ENCODE measurements at regions not wholly inside any gene's neighbourhood (a gene's known extent, or its start where the extent isn't known, plus 50 kb on each side); places are given as distances from the start of the nearest gene placed in this dataset.

- dilution Hi-C loops (cut with MboI; ENCODE audit: extremely low pct_ligation_motif_present, low sequenced_read_pairs), result no loop called here
- H2AFZ ChIP-seq (ENCODE audit: control insufficient read depth, low read length), result no peak overlapping the region
- H3K9me3 ChIP-seq (ENCODE audit: control insufficient read depth, low read depth, low read length), result no peaks in the 10 kb centered on the region
- no peaks in the 10 kb centered on the region for H3K36me3 ChIP-seq (ENCODE audit: control insufficient read depth in 2 of 2, extremely low read depth in 1 of 2, insufficient read depth in 2 of 2, low read length in 2 of 2)
- H3K4me2 ChIP-seq (ENCODE audit: control insufficient read depth, extremely low read depth, insufficient read depth, low read depth, low read length), result no peak overlapping the region
- no peak overlapping the region for H3K4me3 ChIP-seq (ENCODE audit: control insufficient read depth in 2 of 3, extremely low read depth in 1 of 3, insufficient read depth in 2 of 3, low read depth in 1 of 3, low read length in 3 of 3)
- H3K4me1 ChIP-seq (ENCODE audit: control insufficient read depth, extremely low read depth, insufficient read depth, low read length), result peaks cover 7% of the 10 kb centered on the region
- TF ChIP-seq CTCF (optimal IDR thresholded peaks at IDR 0.05 in 1 of 3, IDR thresholded peaks at IDR 0.05 in 1 of 3, conservative IDR thresholded peaks at IDR 0.05 in 1 of 3; ENCODE audit: extremely low read depth in 1 of 3, insufficient read depth in 2 of 3, low read length in 3 of 3) (no peak), EZH2 (IDR thresholded peaks at IDR 0.05; ENCODE audit: low read length) (no peak)
- no peak for FAIRE-seq
- DNase-seq (ENCODE audit: low read depth, low spot score), result no peak
- H3K9me1 ChIP-seq (ENCODE audit: control insufficient read depth, extremely low read depth, insufficient read depth, low read length), result no peaks in the 10 kb centered on the region
- H3K9ac ChIP-seq (ENCODE audit: control insufficient read depth, extremely low read depth, insufficient read depth, low read length), result no peak overlapping the region
- H3K27ac ChIP-seq (ENCODE audit: control insufficient read depth, insufficient read depth, low read length), result no peak overlapping the region
- no peaks in the 10 kb centered on the region for H3K27me3 ChIP-seq (ENCODE audit: control insufficient read depth, extremely low read depth, insufficient read depth, low read length)
- no peaks in the 10 kb centered on the region for H4K20me1 ChIP-seq (ENCODE audit: control insufficient read depth, extremely low read depth, insufficient read depth, low read length)
- no peaks in the 10 kb centered on the region for H3K79me2 ChIP-seq (ENCODE audit: control insufficient read depth, insufficient read depth, low read length)
Observed at GRCh38 chr14:61615743-61616523, 79.4 kb upstream of the HIF1A start.

- H3K9me3 ChIP-seq (ENCODE audit: control insufficient read depth, low read depth, low read length), result no peaks in the 10 kb centered on the region
- dilution Hi-C loops (cut with MboI; ENCODE audit: extremely low pct_ligation_motif_present, low sequenced_read_pairs), result no loop called here
- no peaks in the 10 kb centered on the region for H3K27me3 ChIP-seq (ENCODE audit: control insufficient read depth, extremely low read depth, insufficient read depth, low read length)
- H3K4me2 ChIP-seq (ENCODE audit: control insufficient read depth, extremely low read depth, insufficient read depth, low read depth, low read length), result no peak overlapping the region
- peaks cover 7% of the 10 kb centered on the region for H3K4me1 ChIP-seq (ENCODE audit: control insufficient read depth, extremely low read depth, insufficient read depth, low read length)
- no peak overlapping the region for H3K27ac ChIP-seq (ENCODE audit: control insufficient read depth, insufficient read depth, low read length)
- no peak for TF ChIP-seq EZH2 (IDR thresholded peaks at IDR 0.05; ENCODE audit: low read length)
- no peak for TF ChIP-seq CTCF (optimal IDR thresholded peaks at IDR 0.05 in 1 of 3, IDR thresholded peaks at IDR 0.05 in 1 of 3, conservative IDR thresholded peaks at IDR 0.05 in 1 of 3; ENCODE audit: extremely low read depth in 1 of 3, insufficient read depth in 2 of 3, low read length in 3 of 3)
- DNase-seq (ENCODE audit: low read depth, low spot score) (no peak), FAIRE-seq (no peak)
- no peak overlapping the region for H3K4me3 ChIP-seq (ENCODE audit: control insufficient read depth in 2 of 3, extremely low read depth in 1 of 3, insufficient read depth in 2 of 3, low read depth in 1 of 3, low read length in 3 of 3)
- no peaks in the 10 kb centered on the region for H4K20me1 ChIP-seq (ENCODE audit: control insufficient read depth, extremely low read depth, insufficient read depth, low read length)
- no peak overlapping the region for H3K9ac ChIP-seq (ENCODE audit: control insufficient read depth, extremely low read depth, insufficient read depth, low read length)
- H3K79me2 ChIP-seq (ENCODE audit: control insufficient read depth, insufficient read depth, low read length), result no peaks in the 10 kb centered on the region
- H3K36me3 ChIP-seq (ENCODE audit: control insufficient read depth in 2 of 2, extremely low read depth in 1 of 2, insufficient read depth in 2 of 2, low read length in 2 of 2), result no peaks in the 10 kb centered on the region
- no peak overlapping the region for H2AFZ ChIP-seq (ENCODE audit: control insufficient read depth, low read length)
- H3K9me1 ChIP-seq (ENCODE audit: control insufficient read depth, extremely low read depth, insufficient read depth, low read length), result no peaks in the 10 kb centered on the region
Observed at GRCh38 chr14:61616524-61617185, 78.7 kb upstream of the HIF1A start.
